Parathyroid adenoma (tissue), 2 donors: ENCODE measurements at regions not wholly inside any gene's neighbourhood (a gene's known extent, or its start where the extent isn't known, plus 50 kb on each side); places are given as distances from the start of the nearest gene placed in this dataset.

ENCODE experiments used
- H2AFZ ChIP-seq: fragments of 300-600 bp; sonication (generic); one replicate; pipeline ENCODE4 v1.7.0; 2017; ENCODE audit warnings: antibody characterized with exemption, mild to moderate bottlenecking
- H3K27ac ChIP-seq: fragments of 300-600 bp; sonication (generic); one replicate; pipeline ENCODE4 v1.7.0; 2017
- H3K27me3 ChIP-seq: fragments of 300-600 bp; sonication (generic); one replicate; pipeline ENCODE4 v1.7.0; 2017; ENCODE audit warnings: low read length; ENCODE audit not compliant: control insufficient read depth, insufficient read depth
- H3K36me3 ChIP-seq: fragments of 300-600 bp; sonication (generic); one replicate; pipeline ENCODE4 v1.7.0; 2017; ENCODE audit warnings: low read length; ENCODE audit not compliant: control insufficient read depth, insufficient read depth
- H3K4me1 ChIP-seq: fragments of 300-600 bp; sonication (generic); one replicate; pipeline ENCODE4 v1.7.0; 2017; ENCODE audit warnings: control low read depth
- H3K4me2 ChIP-seq: fragments of 300-600 bp; sonication (generic); one replicate; pipeline ENCODE4 v1.7.0; 2017; ENCODE audit warnings: low read length
- H3K4me3 ChIP-seq: fragments of 300-600 bp; sonication (generic); one replicate; pipeline ENCODE4 v1.7.0; 2017; ENCODE audit warnings: low read depth, low read length
- H3K79me2 ChIP-seq: fragments of 300-600 bp; sonication (generic); one replicate; pipeline ENCODE4 v1.7.0; 2017; ENCODE audit warnings: control low read depth
- H3K9ac ChIP-seq: fragments of 300-600 bp; sonication (generic); one replicate; pipeline ENCODE4 v1.7.0; 2017; ENCODE audit warnings: mild to moderate bottlenecking
- H3K9me3 ChIP-seq: fragments of 300-600 bp; sonication (generic); one replicate; pipeline ENCODE4 v1.7.0; 2017; ENCODE audit warnings: low read length; ENCODE audit not compliant: control insufficient read depth
- TF ChIP-seq, protein P1 (sequence below): fragments of 300-600 bp; sonication (generic); IDR thresholded peaks from one replicate; pipeline ENCODE4 v1.7.0; 2017; ENCODE audit warnings: antibody characterized with exemption, mild to moderate bottlenecking
- donor health status: primary hyperparathyroidism.

DNA sequence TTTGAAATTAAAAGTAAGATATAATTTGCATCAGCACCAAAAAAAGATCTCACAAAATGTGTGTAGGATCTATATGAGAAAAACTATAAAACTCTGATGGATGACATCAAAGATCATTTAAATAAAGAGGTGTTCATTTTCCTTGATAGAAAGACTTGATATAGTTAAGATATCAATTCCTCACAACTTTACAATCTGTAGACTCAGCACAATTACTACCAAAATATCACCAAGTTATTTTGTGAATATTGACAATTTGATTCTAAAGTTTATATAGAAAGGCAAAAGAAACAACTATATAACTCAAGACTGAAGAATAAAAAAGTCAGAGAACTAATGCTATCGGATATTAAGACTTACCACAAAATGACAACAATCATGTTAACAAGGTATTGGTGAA is 638.9 kb downstream of the HS3ST4 start:
- TF ChIP-seq, protein P1, sequence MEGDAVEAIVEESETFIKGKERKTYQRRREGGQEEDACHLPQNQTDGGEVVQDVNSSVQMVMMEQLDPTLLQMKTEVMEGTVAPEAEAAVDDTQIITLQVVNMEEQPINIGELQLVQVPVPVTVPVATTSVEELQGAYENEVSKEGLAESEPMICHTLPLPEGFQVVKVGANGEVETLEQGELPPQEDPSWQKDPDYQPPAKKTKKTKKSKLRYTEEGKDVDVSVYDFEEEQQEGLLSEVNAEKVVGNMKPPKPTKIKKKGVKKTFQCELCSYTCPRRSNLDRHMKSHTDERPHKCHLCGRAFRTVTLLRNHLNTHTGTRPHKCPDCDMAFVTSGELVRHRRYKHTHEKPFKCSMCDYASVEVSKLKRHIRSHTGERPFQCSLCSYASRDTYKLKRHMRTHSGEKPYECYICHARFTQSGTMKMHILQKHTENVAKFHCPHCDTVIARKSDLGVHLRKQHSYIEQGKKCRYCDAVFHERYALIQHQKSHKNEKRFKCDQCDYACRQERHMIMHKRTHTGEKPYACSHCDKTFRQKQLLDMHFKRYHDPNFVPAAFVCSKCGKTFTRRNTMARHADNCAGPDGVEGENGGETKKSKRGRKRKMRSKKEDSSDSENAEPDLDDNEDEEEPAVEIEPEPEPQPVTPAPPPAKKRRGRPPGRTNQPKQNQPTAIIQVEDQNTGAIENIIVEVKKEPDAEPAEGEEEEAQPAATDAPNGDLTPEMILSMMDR = no peak
- Histone ChIP-seq H3K27me3 (no peaks in the 10 kb centered on the region), H3K9ac (no peak overlapping the region), H3K4me3 (no peak overlapping the region), H3K4me1 (no peaks in the 10 kb centered on the region), H3K9me3 (no peaks in the 10 kb centered on the region), H2AFZ (no peak overlapping the region), H3K4me2 (no peak overlapping the region), H3K79me2 (no peaks in the 10 kb centered on the region), H3K36me3 (no peaks in the 10 kb centered on the region), H3K27ac (no peak overlapping the region)

DNA sequence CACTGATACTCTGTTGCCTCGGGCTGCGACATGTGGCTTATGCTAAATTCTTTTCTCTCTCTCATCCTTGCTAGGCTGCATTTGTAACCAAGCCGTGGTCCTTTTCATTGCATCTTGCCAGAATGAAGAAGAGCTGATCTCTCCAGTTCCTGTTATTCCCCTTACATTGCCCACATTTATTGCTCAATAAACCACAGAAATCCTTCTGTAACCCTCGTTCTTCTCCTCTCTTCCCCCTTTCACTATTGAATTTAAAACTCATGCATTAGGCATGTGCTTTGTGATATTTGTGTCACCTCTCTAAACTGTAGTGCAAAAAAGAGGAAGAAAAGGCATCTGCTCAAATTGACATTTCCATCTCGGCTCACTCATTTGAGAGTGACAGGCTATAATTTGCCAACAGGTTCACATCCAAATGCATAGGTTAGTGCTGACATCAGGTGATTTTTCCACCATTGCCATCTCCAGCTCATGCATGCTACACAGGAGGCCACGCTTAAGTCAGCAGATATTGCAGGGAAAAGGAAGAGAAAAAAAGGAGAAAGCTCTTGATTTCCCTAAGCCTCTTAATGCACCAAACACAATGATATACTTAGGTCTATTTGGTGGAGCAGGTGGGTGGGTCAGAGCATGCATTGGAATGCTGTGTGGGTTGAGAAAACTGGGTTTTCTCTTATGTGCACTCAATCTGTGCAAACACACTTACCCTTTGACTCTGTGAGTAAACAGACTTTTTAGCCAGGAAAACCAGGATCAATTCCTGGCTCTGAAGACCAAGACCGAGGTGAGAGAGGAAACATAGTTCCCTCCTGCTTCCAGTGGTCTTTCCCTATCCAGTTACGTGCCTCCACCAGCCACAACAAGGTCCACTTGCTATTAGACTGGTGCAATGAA is 642.7 kb downstream of the HS3ST4 start:
- Histone ChIP-seq H2AFZ (no peak overlapping the region), H3K27me3 (no peaks in the 10 kb centered on the region), H3K4me3 (no peak overlapping the region), H3K4me1 (no peaks in the 10 kb centered on the region), H3K9me3 (no peaks in the 10 kb centered on the region), H3K79me2 (no peaks in the 10 kb centered on the region), H3K4me2 (no peak overlapping the region), H3K9ac (no peak overlapping the region), H3K27ac (no peak overlapping the region), H3K36me3 (no peaks in the 10 kb centered on the region)
- TF ChIP-seq, protein P1 = no peak

DNA sequence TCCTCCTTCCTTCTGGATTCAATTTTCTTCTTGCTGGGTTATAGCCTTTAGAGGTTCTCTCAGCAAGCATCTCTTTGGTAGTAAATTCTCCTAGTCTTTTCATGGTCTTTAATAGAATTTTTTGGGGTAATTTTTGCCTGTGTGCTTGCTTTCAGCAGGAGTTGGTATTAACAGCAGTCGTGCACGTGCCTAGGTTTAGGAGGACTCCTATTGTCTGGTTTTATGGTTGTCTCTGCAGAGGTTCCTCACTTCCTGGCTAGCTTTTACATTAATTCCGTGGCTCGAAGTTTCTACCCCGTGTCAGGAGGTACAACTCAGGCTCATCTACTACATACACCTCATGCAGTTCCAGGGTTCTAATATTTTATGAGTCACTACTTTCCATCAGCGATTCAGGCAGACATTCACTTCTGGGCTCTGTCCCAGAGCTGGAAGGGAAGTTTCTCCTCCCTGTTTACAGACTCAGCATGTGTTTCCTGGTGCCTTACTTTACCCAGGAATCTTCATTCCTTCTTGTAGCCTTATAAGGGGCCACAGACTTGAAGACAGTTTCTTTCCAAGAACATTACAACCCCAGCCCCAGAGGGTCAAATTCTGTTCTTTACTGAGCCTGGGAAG is 643.6 kb downstream of the HS3ST4 start:
- TF ChIP-seq, protein P1 = no peak
- Histone ChIP-seq H2AFZ (no peak overlapping the region), H3K9ac (no peak overlapping the region), H3K4me3 (no peak overlapping the region), H3K9me3 (no peaks in the 10 kb centered on the region), H3K27me3 (no peaks in the 10 kb centered on the region), H3K4me2 (no peak overlapping the region), H3K79me2 (no peaks in the 10 kb centered on the region), H3K4me1 (no peaks in the 10 kb centered on the region), H3K36me3 (no peaks in the 10 kb centered on the region), H3K27ac (no peak overlapping the region)

DNA sequence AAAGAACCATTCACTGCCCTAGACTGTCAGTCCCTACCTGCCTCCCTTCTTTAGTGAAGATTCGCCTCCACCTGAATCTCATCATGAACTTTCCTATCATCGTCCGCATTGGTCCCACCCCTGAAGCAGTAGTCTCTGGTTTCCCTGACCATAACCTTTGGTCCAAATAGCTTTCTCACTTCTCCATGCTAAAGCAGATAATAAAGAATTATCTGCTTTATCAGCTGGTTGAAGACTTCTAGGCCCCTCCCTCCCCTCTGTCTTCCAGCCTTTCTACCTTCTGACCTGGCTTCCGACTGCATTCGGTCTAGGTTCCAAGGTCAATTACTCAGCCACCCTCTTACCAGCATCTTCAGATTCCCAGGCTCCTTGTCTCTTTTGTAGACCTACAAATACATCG is 650.9 kb downstream of the HS3ST4 start:
- no peaks in the 10 kb centered on the region for H3K27me3 ChIP-seq
- H3K79me2 ChIP-seq = no peaks in the 10 kb centered on the region
- H3K4me2 ChIP-seq = no peak overlapping the region
- H3K9ac ChIP-seq = no peak overlapping the region
- no peaks in the 10 kb centered on the region for H3K36me3 ChIP-seq
- H3K4me1 ChIP-seq = no peaks in the 10 kb centered on the region
- no peaks in the 10 kb centered on the region for H3K9me3 ChIP-seq
- no peak overlapping the region for H3K27ac ChIP-seq
- no peak overlapping the region for H2AFZ ChIP-seq
- H3K4me3 ChIP-seq = no peak overlapping the region
- TF ChIP-seq, protein P1 = no peak
